Epidermal melanocyte (primary cell): ENCODE measurements at regions not wholly inside any gene's neighbourhood (a gene's known extent, or its start where the extent isn't known, plus 50 kb on each side); places are given as distances from the start of the nearest gene placed in this dataset.
A peak's percentile ranks its signal among the peaks of the same experiment; 100 is the strongest.
"Not testable (repeated sequence)": the region's sequence is repeated elsewhere in the genome, so short reads cannot be mapped to it uniquely, and the experiment has no call there.

Experiments used
- DNase-seq: peaks from one replicate; pipeline ENCODE4 v3.0.0; 2011; ENCODE audit warnings: low spot score; ENCODE audit not compliant: insufficient read length

DNA sequence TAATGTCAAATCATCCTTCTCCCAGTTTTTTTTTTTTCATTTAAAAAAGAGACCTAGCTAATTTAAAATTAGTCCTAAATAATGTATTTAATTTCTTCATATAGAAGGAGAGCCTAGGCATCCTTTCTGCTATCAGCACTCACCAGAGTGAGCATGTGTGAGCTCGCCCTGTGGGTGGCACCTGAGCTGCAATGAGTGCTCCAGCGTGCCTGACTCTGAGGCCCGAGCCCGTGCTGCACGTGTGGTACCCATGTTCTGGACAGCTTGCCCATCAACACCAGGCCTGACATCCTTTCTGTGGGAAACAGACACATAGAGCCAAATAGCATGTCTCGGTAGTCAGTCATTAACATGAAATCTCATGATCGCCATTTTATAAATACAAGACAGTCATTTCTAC, 381.4 kb downstream of the DTWD2 start:
- no peak for DNase-seq

DNA sequence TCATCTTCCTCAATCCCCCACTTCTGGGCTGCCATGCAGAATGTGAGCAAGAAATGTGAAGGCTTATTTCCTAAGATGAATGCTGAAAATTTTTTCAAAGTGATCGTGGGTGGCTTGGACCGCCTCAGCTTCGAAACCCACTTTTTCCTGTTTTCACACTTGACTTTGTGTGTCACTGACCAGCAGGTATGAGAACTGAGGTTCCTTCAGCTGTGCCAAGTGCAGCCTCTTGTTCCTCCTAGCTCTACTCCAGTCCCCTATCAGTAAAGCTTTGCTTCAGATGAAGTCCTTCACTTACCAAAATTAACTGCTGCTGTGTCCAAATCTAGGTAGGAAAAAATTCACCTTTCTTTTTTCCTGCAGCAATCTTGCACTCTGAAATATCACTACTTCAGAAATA, 382.6 kb downstream of the DTWD2 start:
- DNase-seq: no peak

GRCh38 chr5:118604106-118604505, 384.2 kb downstream of the DTWD2 start:
- no peak for DNase-seq

DNA sequence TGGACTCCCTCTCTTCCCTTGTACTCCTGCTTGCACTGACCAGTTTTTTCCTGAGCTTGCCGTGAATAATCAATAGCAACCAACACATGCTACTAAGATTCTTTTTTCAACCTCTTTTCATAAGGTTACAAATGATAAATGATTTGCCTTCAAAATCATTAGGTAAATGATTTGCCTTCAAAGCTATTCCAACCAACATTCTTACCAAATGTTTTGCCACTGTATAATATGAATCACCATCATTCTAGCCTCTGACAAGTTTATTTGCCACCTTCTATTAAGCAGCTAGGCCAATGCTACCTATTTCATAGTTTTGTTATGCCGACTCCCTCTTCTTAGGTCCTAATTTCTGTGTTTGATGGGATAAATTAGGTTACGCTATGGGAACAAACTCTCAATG, 385.1 kb downstream of the DTWD2 start:
- DNase-seq: no peak

DNA sequence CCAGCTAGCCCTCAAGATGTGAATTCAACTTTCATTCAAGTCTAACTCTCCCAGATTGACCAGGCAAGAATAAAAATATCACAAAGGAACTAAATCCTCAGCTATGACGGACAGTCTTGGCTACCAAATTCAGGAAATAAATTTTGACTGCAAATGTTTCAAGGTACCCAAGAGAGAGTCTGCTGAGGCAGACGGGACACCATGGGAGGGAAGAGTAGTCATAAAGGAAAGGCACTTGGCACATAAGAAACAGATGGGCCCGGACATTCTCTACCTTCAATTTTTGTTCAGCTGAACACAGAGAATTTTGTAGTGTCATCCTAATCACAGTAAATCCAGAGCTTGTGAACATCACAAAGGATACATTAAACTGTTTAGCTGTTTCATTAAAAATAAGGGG, 390.0 kb downstream of the DTWD2 start:
- DNase-seq: no peak

GRCh38 chr5:118597543-118597942, 390.8 kb downstream of the DTWD2 start:
- DNase-seq: no peak

DNA sequence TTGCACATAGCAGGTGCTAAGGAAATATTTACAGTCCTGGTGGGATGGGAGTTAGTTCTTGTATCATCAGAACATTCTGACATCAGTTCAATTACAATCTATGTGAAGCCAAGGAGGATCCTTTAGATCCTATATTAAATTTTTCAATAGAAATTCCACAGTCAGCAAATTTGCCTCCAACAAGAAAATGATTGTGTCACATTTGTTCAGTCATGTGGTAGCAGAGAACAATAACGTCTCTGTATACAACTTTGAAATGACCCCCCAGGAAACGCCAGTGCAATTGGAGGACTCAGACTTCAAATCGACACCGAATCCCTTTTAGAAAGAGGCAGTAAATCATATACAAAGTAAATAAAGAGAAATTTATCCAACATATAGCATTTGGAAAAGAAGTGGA, 392.1 kb downstream of the DTWD2 start:
- DNase-seq: peak; percentile 41

- no peak for DNase-seq
Observed at GRCh38 chr5:118593003-118593328, 395.4 kb downstream of the DTWD2 start.

DNA sequence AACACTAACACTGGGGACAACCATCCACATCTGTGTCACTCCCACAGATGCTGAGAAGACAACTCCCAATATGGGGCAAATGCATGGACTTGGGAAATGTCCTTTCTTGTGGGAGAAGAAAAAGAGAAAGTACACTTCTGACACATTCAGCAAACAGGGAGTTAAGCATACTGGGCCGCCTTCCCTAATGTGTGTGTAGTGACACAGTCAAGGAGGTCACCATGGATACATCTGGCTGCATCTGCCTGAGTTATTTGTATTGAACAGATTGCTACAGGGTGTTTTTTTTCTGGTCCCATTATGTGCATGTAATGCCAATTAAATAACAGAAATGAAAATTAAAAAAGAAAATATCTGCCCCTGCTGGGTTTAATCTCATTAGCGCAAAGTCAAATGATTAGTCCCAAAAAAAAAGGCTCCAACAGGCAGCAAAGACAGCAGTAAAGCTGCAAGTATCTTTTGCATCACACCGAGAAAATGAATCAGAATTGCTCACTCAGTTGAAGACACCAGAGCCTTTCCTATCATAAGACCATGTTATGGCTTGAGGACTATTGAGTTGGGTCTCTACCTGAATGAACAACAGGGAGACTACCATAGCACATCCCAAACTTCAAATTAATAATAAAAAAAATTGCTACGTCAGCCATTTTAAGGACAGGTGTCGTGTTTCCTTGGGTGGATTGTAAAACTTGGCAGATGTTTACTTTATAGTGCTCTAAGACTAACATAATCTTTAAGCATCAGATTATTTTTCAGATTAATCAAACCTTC, 395.9 kb downstream of the DTWD2 start:
- no peak for DNase-seq

DNA sequence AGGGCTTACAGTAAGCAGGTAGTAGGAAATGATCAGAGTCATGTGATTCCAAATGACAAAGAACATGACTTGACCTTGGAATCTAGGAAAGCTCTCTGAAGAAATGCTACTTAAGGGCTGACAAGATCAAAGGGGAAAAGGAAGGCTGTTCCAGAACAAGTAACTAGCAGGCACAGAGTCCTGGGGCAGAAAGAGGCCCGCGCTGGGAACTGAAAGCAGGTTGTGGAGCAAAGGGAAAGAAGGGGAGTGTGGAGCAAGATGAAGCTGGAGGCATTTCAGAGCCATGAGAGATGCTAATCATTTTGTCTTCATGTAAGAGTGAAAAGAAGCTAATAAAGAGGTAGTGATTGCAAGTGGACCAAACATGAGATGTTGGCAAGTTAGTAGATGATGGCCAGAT, 397.5 kb downstream of the DTWD2 start:
- DNase-seq: no peak

DNA sequence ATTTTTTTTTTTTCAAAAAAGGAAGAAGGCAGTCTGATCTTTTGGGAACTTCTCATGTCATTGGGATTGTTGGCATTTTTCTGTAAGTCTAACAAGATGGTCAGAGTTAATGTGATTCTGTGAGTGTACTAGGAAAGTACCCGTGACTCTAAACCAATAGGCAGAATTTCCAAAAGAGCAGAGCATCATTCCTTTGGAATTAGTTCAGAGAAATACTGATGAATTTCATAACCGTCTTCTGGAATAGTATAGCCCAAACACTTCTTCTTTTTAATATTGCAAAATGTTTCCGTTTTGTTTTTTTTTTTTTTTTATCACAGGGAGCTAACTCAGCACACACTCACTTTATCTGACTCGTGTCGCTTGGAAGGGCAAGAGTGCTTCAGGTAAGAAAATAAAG, 407.4 kb downstream of the DTWD2 start:
- no peak for DNase-seq

DNA sequence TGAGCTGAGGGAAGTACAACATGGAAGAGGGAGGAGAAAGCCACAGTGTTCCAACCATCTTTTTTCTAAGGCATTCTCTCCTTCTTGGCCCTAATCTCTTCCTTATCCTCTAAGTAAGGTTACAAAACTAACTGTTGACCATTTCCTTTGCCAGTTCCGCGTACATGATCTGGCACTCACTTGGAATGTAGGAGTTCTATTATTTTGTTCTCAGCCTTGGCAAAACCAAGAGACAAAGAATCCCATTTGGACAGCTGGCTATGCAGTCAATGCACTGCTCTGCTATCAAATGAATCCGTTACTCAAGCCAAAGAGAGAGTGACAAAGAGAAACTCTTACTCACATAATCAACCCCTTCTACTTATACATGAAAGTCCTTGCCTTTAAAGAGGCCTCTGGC, 410.3 kb downstream of the DTWD2 start:
- no peak for DNase-seq

GRCh38 chr5:118577621-118578020, 410.7 kb downstream of the DTWD2 start:
- no peak for DNase-seq

GRCh38 chr5:118570276-118570675, 418.1 kb downstream of the DTWD2 start:
- DNase-seq: not testable (repeated sequence)

GRCh38 chr5:118569596-118569995, 418.8 kb downstream of the DTWD2 start:
- not testable (repeated sequence) for DNase-seq

GRCh38 chr5:118565335-118565971, 422.9 kb downstream of the DTWD2 start:
- DNase-seq: no peak

DNA sequence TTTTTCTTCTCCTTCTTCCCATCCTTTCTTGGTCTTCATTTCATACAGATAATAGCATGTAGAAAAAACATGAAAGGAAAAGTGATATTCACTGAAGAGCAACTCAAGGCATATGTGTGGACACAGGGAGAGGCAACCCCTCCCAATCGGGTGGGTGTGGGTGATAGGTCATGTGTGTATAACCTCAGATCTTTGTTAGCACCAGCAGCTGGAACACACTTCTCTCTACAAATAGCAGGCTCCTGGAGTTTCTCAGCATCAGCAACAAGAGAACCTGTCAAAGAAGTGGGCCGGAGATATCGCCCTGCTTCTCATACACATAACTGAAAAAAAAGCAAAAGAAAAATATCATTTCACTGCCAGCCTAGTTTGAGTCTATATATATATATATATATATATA, 426.4 kb downstream of the DTWD2 start:
- DNase-seq: no peak

- DNase-seq: no peak
Observed at GRCh38 chr5:118561235-118561634, 427.1 kb downstream of the DTWD2 start.

GRCh38 chr5:118558871-118559270, 429.5 kb downstream of the DTWD2 start:
- no peak for DNase-seq

DNA sequence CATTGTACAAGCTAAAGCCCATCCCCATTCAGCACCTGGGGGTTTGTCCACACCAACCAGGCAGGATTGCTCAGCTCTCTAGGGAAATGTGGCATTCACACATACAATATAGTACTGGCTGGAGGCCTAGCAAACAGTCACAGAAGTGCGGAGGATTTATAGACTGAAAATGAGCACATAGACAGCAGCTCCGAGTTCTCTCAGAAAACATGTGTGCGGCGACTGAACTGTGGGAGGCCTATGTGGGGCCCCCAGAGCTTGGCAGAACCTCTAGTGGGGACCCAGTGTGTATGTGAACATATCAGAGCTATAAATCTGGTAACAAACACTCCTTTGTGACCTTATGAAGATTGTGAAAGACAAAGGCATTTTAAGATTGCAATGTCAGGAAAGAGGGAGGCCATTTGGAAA, 431.1 kb downstream of the DTWD2 start:
- no peak for DNase-seq

DNA sequence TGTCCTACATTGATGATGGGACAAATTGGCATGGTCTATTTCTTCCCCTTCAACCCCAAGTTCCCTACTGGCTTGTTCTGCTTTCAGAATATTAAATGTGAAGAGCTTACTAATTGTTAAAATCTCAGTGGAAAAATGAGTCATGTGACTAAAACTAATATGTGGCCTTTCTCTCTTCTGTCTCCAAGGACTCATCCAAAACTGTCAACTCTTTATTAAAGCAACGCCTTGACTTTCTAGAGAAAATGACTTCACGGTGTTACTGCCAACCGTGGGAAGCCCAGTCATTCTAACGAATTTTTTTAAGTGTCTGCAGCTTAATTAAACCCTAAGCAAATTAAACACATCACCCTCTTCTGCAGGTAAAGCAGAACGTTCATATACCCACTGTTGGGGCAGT, 431.6 kb downstream of the DTWD2 start:
- DNase-seq: no peak

DNA sequence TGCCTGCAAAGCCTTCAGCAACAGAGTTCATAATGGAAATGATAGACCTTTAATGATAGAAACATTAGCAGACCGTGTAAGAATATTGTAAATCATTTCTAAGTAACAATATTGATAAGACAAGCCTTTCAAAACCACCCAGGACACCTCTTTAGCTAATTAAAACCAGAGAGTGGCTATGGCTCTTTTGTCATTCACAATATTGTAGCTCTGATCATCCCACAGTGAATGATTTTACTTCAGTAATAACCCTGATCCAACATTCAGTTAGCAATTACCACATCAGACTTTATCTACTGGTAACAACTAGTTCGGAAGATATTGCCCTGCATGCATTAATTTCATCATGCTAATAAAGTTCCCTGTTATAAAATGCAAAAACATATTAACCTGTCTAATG, 432.6 kb downstream of the DTWD2 start:
- DNase-seq: no peak

- no peak for DNase-seq
Observed at GRCh38 chr5:118554981-118555380, 433.4 kb downstream of the DTWD2 start.
